Hepatocyte (in vitro differentiated cells): ENCODE measurements at regions not wholly inside any gene's neighbourhood (a gene's known extent, or its start where the extent isn't known, plus 50 kb on each side); places are given as distances from the start of the nearest gene placed in this dataset.

Source experiments
- DNase-seq: peaks from one replicate; pipeline ENCODE4 v3.0.0-alpha.2; 2016; ENCODE audit warnings: low spot score
- H2AFZ ChIP-seq: fragments of 200-600 bp; sonication (generic); 2 replicates; pipeline ENCODE4 v1.6.0; 2016; ENCODE audit warnings: antibody characterized with exemption, mild to moderate bottlenecking
- H3K27ac ChIP-seq: fragments of 200-600 bp; sonication (generic); 2 replicates; pipeline ENCODE4 v1.5.1; 2016; ENCODE audit warnings: mild to moderate bottlenecking
- H3K27me3 ChIP-seq: fragments of 200-600 bp; sonication (generic); 2 replicates; pipeline ENCODE4 v1.6.1; 2016
- H3K36me3 ChIP-seq: fragments of 200-600 bp; sonication (generic); replicated peaks from 2 replicates; pipeline ENCODE4 v1.5.1; 2016; ENCODE audit warnings: low read depth; ENCODE audit not compliant: insufficient read depth
- H3K4me1 ChIP-seq: fragments of 200-600 bp; sonication (generic); 2 replicates; pipeline ENCODE4 v1.5.1; 2016; ENCODE audit warnings: mild to moderate bottlenecking, moderate library complexity; ENCODE audit not compliant: insufficient read depth
- H3K4me2 ChIP-seq: fragments of 200-600 bp; sonication (generic); 2 replicates; pipeline ENCODE4 v1.6.0; 2016
- H3K4me3 ChIP-seq: fragments of 200-600 bp; sonication (generic); 2 replicates; pipeline ENCODE4 v1.5.1; 2016; ENCODE audit warnings: mild to moderate bottlenecking
- H3K79me2 ChIP-seq: fragments of 200-600 bp; sonication (generic); 2 replicates; pipeline ENCODE4 v1.6.0; 2017; ENCODE audit warnings: mild to moderate bottlenecking
- H3K9me2 ChIP-seq: fragments of 200-600 bp; sonication (generic); replicated peaks from 2 replicates; pipeline ENCODE4 v1.6.0; 2017; ENCODE audit warnings: mild to moderate bottlenecking; ENCODE audit not compliant: insufficient read depth
- H3K9me3 ChIP-seq: fragments of 200-600 bp; sonication (generic); 2 replicates; pipeline ENCODE4 v1.5.1; 2016; ENCODE audit warnings: low read depth, mild to moderate bottlenecking
- H4K20me1 ChIP-seq: fragments of 200-600 bp; sonication (generic); 2 replicates; pipeline ENCODE4 v1.6.0; 2016; ENCODE audit warnings: mild to moderate bottlenecking; ENCODE audit not compliant: insufficient read depth, poor library complexity, severe bottlenecking
- CTCF ChIP-seq: fragments of 200-600 bp; sonication (generic); IDR thresholded peaks from 2 replicates; pipeline ENCODE4 v1.5.1; 2016; ENCODE audit warnings: antibody characterized with exemption, mild to moderate bottlenecking; ENCODE audit not compliant: poor library complexity
- EZH2 ChIP-seq: fragments of 200-600 bp; sonication (generic); IDR thresholded peaks from 2 replicates; pipeline ENCODE4 v1.6.1; 2016; ENCODE audit warnings: antibody characterized with exemption, mild to moderate bottlenecking, borderline replicate concordance
- EZH2phosphoT487 ChIP-seq: fragments of 200-600 bp; sonication (generic); IDR thresholded peaks from one replicate; pipeline ENCODE4 v1.6.1; 2018; ENCODE audit warnings: antibody characterized with exemption, mild to moderate bottlenecking, low read depth, moderate library complexity; ENCODE audit not compliant: unreplicated experiment, severe bottlenecking
- WGBS: methylation state at CpG from one replicate; pipeline ENCODE4 v1.1.6; 2016; ENCODE audit warnings: low lambda C conversion rate; ENCODE audit errors: missing lambda C conversion rate; 5-methylcytosine and 5-hydroxymethylcytosine counted together

- no peak overlapping the region for H3K27ac ChIP-seq
- no peak for DNase-seq
- WGBS: 74% methylated on average over 2 of the region's 2 CpGs
- H3K4me1 ChIP-seq: no peaks in the 10 kb centered on the region
- H3K4me3 ChIP-seq: no peak overlapping the region
- no peaks in the 10 kb centered on the region for H3K79me2 ChIP-seq
- no peaks in the 10 kb centered on the region for H3K9me3 ChIP-seq
- no peak overlapping the region for H2AFZ ChIP-seq
- H3K36me3 ChIP-seq: no peaks in the 10 kb centered on the region
- H3K27me3 ChIP-seq: no peaks in the 10 kb centered on the region
- no peaks in the 10 kb centered on the region for H3K9me2 ChIP-seq
- H3K4me2 ChIP-seq: no peak overlapping the region
- no peaks in the 10 kb centered on the region for H4K20me1 ChIP-seq
- TF ChIP-seq EZH2 (no peak), EZH2phosphoT487 (no peak), CTCF (no peak)
Observed at GRCh38 chr21:24899138-24899537, 708.1 kb downstream of the MRPL39 start.

GRCh38 chr21:24897883-24898282, 709.4 kb downstream of the MRPL39 start:
- Histone ChIP-seq H3K36me3 (no peaks in the 10 kb centered on the region), H3K4me1 (no peaks in the 10 kb centered on the region), H3K9me2 (no peaks in the 10 kb centered on the region), H3K4me2 (no peak overlapping the region), H3K79me2 (no peaks in the 10 kb centered on the region), H4K20me1 (no peaks in the 10 kb centered on the region), H3K27me3 (no peaks in the 10 kb centered on the region), H3K9me3 (no peaks in the 10 kb centered on the region), H2AFZ (no peak overlapping the region), H3K4me3 (no peak overlapping the region), H3K27ac (no peak overlapping the region)
- TF ChIP-seq EZH2phosphoT487: no peak
- TF ChIP-seq CTCF: no peak
- no peak for TF ChIP-seq EZH2
- WGBS: 74% methylated on average over 1 of the region's 1 CpG
- no peak for DNase-seq

DNA sequence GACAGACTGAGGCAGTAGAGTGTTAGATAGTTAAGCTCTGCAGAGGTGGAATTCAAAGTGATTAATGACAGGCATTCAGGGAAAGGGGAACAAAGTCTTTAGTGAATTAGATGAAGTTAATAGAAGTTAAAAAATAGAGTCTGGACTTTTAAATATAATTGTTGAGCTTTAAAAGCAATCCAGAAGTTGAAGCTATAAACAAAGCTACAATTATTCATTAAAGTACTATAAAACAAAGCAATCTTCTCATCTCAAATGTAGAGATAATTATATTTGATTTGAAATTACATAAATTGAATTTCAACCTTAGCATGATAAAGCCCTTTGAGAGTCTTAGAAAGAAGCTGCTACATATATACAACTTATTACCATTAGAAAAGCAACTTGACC, 710.6 kb downstream of the MRPL39 start:
- no peak for DNase-seq
- Histone ChIP-seq H3K27ac (no peak overlapping the region), H3K36me3 (no peaks in the 10 kb centered on the region), H4K20me1 (no peaks in the 10 kb centered on the region), H3K4me3 (no peak overlapping the region), H3K9me3 (no peaks in the 10 kb centered on the region), H3K4me1 (no peaks in the 10 kb centered on the region), H3K9me2 (no peaks in the 10 kb centered on the region), H3K79me2 (no peaks in the 10 kb centered on the region), H3K27me3 (no peaks in the 10 kb centered on the region), H3K4me2 (no peak overlapping the region), H2AFZ (no peak overlapping the region)
- no peak for TF ChIP-seq EZH2phosphoT487
- no peak for TF ChIP-seq EZH2
- TF ChIP-seq CTCF: no peak
